Eye (tissue), 1 donor: ENCODE measurements at regions not wholly inside any gene's neighbourhood (a gene's known extent, or its start where the extent isn't known, plus 50 kb on each side); places are given as distances from the start of the nearest gene placed in this dataset.

Experiments
- DNase-seq: peaks from one replicate; pipeline ENCODE4 v3.0.0-alpha.2; 2015

DNA sequence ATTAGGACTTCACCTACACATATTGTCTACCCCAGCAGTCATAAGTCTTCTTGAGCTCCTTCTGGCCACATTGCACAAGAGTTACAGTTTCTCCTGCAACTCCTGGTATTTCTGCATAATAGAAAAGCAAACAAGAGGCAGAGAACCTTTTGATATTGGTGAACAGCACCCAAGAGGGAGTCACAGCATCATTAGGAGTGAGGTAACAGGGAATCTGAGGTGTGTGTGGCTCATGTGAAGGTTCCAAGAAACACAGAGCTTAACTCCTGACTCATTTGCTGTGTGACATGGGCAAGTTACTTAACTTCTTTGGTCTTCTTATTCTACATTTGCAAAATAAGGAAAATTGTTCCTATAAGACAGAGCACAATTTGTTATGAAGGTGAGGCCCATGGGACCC lies 374.6 kb downstream of the INSC start:
- DNase-seq: no peak

DNA sequence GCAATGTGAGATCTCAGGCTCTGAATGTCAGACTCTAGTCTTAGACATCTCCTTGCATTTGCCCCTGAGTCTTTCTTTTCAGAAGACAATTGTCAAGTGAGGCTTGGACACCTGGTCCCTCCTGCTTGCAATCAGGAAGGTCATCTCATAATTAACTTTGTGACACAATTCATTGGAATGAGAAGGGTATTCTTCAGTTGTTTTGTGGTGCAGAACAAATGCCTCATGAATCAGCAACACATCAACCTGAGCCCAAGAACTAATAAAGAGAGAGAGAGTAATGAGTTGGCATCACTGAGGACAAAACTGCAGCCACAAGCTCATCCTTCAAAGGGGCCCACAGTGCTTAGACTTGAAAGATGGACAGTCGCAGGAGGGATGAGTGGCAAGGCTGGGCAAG lies 375.8 kb downstream of the INSC start:
- DNase-seq: no peak

DNA sequence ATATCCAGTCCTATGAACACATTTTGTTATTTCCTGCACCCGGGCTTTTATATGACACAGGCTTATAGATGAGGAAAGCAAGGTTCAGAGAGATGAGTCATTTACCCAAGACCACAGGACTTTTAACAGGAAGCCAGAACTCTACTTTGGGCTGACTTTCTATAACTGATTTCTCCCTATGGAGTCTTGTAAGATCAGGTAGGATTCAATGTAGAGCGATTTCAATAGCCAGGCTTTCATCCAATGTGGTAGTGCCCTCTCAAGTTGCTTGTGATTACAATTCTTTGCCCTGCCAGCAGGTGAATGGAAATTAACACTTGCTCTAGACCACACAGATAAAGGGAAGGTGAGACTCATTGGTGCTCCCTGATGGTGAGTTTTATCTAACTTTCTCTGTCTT lies 378.3 kb downstream of the INSC start:
- DNase-seq: no peak

- DNase-seq: no peak
These were observed 379.3 kb downstream of the INSC start for GRCh38 chr11:15493921-15494620.

GRCh38 chr11:15494740-15495139 lies 380.0 kb downstream of the INSC start:
- no peak for DNase-seq

DNA sequence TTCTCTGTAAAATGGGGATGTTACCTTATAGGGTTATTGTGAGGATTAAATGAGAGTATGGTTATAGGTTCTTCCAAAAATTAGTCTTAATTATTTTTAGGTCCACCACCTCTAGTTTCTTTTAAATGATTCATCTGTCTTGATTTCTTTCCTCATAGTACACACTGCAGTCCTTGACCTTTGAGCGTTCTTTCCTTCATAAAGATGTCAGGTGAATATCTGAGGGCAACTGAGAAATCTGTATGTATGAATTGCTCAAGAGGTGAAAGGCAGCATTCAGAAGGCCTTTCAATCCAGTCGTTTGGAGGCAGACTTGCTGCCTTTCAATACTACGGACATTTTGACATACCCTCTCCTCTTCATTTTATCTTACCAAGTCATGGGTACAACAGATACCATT lies 380.7 kb downstream of the INSC start:
- no peak for DNase-seq

GRCh38 chr11:15497366-15497765 lies 382.6 kb downstream of the INSC start:
- DNase-seq: no peak

- no peak for DNase-seq
These were observed 385.0 kb downstream of the INSC start for GRCh38 chr11:15499674-15500073.

GRCh38 chr11:15500643-15501042 lies 385.9 kb downstream of the INSC start:
- DNase-seq: no peak

DNA sequence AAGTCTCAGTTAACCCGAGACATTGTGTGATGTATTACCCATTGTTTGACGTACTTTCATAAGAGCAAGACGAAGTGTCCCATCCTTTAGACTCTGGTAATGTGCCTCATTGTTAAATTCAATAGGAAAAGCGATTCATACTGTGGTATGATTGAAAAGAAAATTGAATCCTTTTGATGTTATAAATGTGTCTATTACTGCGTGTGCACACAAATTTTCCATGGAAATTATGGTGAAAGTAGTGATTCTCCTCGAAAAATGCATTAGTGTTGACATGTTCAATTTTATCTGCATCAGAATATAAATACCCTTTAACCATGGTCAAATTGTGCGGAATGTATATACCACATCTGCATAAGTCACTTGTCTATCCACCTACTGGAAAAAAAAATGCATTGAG lies 386.8 kb downstream of the INSC start:
- no peak for DNase-seq

GRCh38 chr11:15505155-15505554 lies 390.4 kb downstream of the INSC start:
- no peak for DNase-seq

DNA sequence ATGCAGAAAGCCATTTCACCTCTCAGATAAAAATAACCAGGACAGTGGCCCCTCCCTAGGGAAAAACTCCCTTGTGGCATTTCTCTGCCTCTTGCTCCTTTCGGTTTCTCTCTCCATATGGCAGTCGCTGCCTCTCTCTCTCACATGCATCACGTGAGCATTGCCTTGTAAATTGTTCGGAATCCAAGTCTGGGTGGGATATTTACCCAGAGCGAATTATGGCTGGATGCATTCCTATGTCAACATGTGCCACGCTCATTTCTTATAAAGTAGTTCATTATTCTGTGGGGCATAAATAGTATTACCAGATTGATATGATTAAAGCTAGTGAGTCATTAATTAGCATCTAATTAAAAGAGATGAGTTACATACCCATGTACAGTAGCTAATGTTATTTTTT lies 392.9 kb downstream of the INSC start:
- peak; percentile 46 for DNase-seq

DNA sequence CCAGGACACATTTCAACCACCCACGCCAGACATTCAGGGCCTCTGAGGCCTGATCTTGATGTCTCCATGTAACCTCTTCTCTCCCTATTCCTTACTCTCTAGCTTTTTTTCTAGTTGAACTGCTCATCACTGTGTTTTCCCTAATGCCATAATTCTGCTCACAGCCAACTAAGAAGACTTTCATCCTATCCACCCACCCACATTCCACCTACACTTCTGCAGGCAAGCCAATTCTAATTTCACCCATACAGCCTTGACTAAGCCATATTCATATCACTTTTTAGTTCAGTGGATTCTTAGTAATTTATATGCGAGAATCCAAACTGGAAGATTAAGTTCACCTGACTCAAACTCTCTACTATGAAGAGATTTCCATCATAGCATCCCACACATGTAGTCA lies 394.4 kb downstream of the INSC start:
- no peak for DNase-seq

GRCh38 chr11:15519124-15519791 lies 404.5 kb downstream of the INSC start:
- no peak for DNase-seq

DNA sequence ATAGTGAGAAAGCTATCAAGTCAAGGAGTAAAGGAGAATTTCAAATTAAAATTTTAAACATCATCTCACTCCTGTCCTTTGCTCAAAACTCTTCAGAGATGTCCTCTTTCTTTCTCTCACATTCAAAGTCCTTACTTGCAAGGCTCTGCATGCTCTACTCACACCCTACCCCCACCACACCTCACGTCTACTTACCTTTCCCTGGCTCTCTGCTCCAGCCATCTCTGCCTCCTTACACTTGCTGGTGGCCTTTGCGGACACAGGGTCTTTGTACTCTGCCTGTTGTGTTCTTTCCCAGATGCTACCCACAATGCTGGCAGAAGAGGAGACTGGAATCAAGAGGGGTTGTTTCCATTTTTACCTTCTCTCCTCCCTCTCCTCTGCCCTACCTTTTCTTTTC lies 405.2 kb downstream of the INSC start:
- DNase-seq: no peak

DNA sequence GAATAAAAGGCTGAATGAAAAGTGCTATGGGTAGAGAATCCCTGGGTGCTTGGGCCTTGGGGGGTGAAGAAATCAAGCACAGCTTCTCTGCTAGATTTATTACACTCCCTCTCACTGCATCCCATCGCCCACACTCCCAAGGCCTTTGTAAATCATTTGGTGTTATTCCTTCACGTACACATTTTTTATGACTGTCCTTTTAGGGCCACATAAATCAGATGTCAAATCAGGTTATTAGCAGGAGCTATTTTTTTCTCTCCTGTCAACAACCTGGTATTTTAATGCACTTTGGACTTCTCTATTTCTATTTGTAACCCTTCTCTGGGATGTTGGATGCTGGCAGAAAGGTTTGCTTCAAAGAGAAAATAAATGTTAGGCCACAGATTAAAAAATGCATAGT lies 408.8 kb downstream of the INSC start:
- no peak for DNase-seq

DNA sequence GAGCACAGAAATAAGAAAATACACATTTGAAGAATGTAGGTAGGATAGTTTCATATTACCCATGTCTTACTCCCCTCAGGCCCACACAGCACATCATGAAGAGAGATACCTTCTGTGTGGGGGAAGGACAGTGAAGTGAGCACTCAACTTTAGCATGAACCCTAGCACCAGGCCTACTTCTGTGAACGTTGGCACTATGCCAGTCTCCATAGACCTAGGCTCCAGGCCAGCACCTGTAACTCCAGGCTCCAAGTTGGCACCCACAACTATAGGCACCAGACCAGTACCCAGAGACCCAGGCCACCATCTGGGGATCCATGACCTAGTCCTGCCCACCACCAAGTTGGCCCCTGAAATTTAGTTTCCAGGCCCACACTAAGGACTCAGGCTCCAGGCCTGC lies 410.9 kb downstream of the INSC start:
- no peak for DNase-seq

- no peak for DNase-seq
These were observed 411.3 kb downstream of the INSC start for GRCh38 chr11:15526032-15526431.

DNA sequence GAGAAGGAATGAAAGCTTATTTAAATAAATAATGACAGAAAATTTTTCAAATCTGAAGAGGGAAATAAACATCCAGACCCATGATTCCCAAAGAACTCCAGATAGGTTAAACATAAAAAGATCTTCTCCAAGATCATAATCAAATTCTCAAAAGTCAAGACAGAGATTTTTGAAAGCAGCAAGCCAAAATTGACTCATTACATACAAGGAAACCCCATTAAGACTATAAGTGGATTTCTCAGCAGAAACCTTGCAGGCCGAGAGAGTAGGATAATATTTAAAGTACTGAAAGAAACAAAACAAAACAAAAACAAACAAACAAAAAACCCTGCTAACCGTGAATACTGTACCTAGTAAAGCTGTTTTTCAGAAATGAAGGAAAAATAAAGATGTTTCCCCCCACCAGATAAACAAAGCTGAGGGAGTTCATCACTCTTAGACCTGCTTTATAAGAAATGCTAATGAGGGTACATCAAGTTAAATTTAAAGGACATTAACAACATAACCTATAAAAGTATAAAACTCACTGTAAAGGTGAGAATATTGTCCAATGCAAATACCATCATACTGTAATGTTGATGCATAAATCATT lies 412.2 kb downstream of the INSC start:
- DNase-seq: no peak

- no peak for DNase-seq
These were observed 417.7 kb downstream of the INSC start for GRCh38 chr11:15532432-15532831.

DNA sequence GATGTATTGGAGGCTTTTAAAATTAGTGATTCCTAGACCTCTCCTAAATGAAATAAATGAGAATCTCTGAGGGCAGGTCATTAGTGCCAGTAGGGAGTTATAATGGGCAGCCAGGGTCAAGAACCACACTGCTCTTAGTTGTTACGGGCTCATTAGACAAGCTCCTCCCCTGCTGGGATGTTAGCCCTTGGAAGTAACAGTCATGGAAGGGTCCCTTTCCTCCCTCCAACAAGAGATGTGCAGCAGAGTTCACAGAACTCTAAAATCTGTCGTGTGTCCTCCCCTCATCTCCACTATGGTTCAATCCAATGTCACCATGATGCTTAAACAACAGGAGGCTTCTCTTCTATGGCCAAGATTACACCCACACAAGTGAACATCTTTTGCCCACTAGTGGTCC lies 419.5 kb downstream of the INSC start:
- no peak for DNase-seq

- DNase-seq: no peak
These were observed 420.7 kb downstream of the INSC start for GRCh38 chr11:15535414-15535813.

- DNase-seq: no peak
These were observed 421.7 kb downstream of the INSC start for GRCh38 chr11:15536438-15536837.

GRCh38 chr11:15539645-15540044 lies 424.9 kb downstream of the INSC start:
- no peak for DNase-seq

GRCh38 chr11:15541079-15541478 lies 426.4 kb downstream of the INSC start:
- no peak for DNase-seq
